Neural progenitor cell (in vitro differentiated cells): ENCODE measurements at regions not wholly inside any gene's neighbourhood (a gene's known extent, or its start where the extent isn't known, plus 50 kb on each side); places are given as distances from the start of the nearest gene placed in this dataset.

Experiments
- DNase-seq: peaks from one replicate; pipeline ENCODE4 v3.0.0-alpha.2; 2016; ENCODE audit warnings: low spot score
- H2AFZ ChIP-seq: fragments of 200-600 bp; sonication (generic); replicated peaks from 2 replicates; pipeline ENCODE4 v1.6.1; 2016; ENCODE audit warnings: antibody characterized with exemption
- H3F3A ChIP-seq: fragments of 200-600 bp; sonication (generic); 2 replicates; pipeline ENCODE4 v1.6.1; 2016; ENCODE audit warnings: antibody characterized with exemption, low read depth
- H3K27ac ChIP-seq: fragments of 200-600 bp; sonication (generic); 2 replicates; pipeline ENCODE4 v1.5.1; 2016; ENCODE audit warnings: mild to moderate bottlenecking
- H3K27me3 ChIP-seq: fragments of 200-600 bp; sonication (generic); 2 replicates; pipeline ENCODE4 v1.6.1; 2016; ENCODE audit warnings: mild to moderate bottlenecking, moderate library complexity
- H3K36me3 ChIP-seq: fragments of 200-600 bp; sonication (generic); 2 replicates; pipeline ENCODE4 v1.5.1; 2016
- H3K4me1 ChIP-seq: fragments of 200-600 bp; sonication (generic); 2 replicates; pipeline ENCODE4 v1.6.1; 2016; ENCODE audit warnings: mixed run types
- H3K4me2 ChIP-seq: fragments of 200-600 bp; sonication (generic); 2 replicates; pipeline ENCODE4 v1.6.1; 2016
- H3K4me3 ChIP-seq: fragments of 200-600 bp; sonication (generic); 2 replicates; pipeline ENCODE4 v1.5.1; 2016
- H3K79me2 ChIP-seq: fragments of 200-600 bp; sonication (generic); 2 replicates; pipeline ENCODE4 v1.6.1; 2016; ENCODE audit warnings: low read depth
- H3K9ac ChIP-seq: fragments of 200-600 bp; sonication (generic); 2 replicates; pipeline ENCODE4 v1.6.1; 2016
- H3K9me3 ChIP-seq: fragments of 200-600 bp; sonication (generic); 2 replicates; pipeline ENCODE4 v1.5.1; 2016; ENCODE audit warnings: low read depth
- H4K20me1 ChIP-seq: fragments of 200-600 bp; sonication (generic); 2 replicates; pipeline ENCODE4 v1.6.1; 2016; ENCODE audit warnings: low read depth
- H3K27ac Mint-ChIP-seq: 3 replicates; pipeline ENCODE4 v1.8.0; 2021; ENCODE audit warnings: mixed read lengths
- H3K27me3 Mint-ChIP-seq: 2 replicates; pipeline ENCODE4 v1.8.0; 2022; ENCODE audit warnings: low read depth, mild to moderate bottlenecking, inconsistent platforms, moderate library complexity, mixed read lengths; ENCODE audit not compliant: insufficient read depth
- H3K36me3 Mint-ChIP-seq: 3 replicates; pipeline ENCODE4 v1.8.0; 2021; ENCODE audit warnings: mixed read lengths
- H3K4me1 Mint-ChIP-seq: 3 replicates; pipeline ENCODE4 v1.8.0; 2021; ENCODE audit warnings: mixed read lengths
- H3K4me3 Mint-ChIP-seq: 3 replicates; pipeline ENCODE4 v1.8.0; 2021; ENCODE audit warnings: mild to moderate bottlenecking, moderate library complexity, mixed read lengths
- H3K9me3 Mint-ChIP-seq: 3 replicates; pipeline ENCODE4 v1.8.0; 2020; ENCODE audit warnings: mixed read lengths
- EZH2 ChIP-seq: fragments of 200-600 bp; sonication (generic); IDR thresholded peaks from 2 replicates; pipeline ENCODE4 v1.6.1; 2017; ENCODE audit warnings: antibody characterized with exemption, mild to moderate bottlenecking, moderate library complexity
- EZH2phosphoT487 ChIP-seq: fragments of 200-600 bp; sonication (generic); IDR thresholded peaks from 2 replicates; pipeline ENCODE4 v1.6.1; 2017; ENCODE audit warnings: antibody characterized with exemption
- TF ChIP-seq, protein P1 (sequence below): fragments of 200-600 bp; sonication (generic); IDR thresholded peaks from 2 replicates; pipeline ENCODE4 v1.5.1; 2017; ENCODE audit warnings: antibody characterized with exemption, mild to moderate bottlenecking

DNA sequence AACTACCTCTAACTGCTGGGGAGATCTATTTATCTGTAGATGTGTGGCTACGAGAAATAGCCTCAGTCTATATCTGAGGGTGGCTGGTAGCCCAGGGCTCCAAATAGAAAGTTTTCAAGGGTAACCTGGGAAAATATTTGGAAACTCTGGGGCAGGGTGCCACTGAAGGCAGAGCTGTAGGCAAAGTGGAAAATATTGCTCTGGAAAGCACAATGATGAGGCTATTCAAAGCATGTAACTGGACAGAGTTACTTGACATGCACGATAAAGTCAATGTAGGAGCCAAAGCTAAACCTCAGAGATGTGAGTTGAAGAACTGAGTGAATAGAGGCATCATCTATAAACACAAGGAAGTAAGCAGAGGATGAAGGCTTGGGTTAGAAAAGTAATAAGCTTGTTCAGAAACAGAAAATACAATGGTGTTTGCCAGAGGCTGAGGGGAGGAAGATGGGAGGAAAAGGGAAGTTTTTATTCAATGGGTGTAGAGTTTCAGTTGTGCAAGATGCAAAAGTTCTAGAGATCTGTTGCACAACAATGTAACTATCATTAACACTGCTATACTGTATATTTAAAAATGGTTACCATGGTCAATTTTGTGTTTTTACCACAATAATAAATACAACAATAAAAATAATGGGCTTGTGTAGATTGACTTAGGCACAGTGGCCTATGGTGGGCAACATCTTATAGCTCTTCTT is 171.6 kb downstream of the MBD2 start:
- H3K36me3 Mint-ChIP-seq: no peaks in the 10 kb centered on the region
- H3K4me1 Mint-ChIP-seq: no peaks in the 10 kb centered on the region
- H3K27me3 Mint-ChIP-seq: no peaks in the 10 kb centered on the region
- no peaks in the 10 kb centered on the region for H3K4me1 ChIP-seq
- no peak for DNase-seq
- H3F3A ChIP-seq: no peaks in the 10 kb centered on the region
- H3K9me3 ChIP-seq: no peaks in the 10 kb centered on the region
- no peak overlapping the region for H2AFZ ChIP-seq
- no peak overlapping the region for H3K27ac ChIP-seq
- H3K4me2 ChIP-seq: no peak overlapping the region
- TF ChIP-seq EZH2: no peak
- TF ChIP-seq, protein P1, sequence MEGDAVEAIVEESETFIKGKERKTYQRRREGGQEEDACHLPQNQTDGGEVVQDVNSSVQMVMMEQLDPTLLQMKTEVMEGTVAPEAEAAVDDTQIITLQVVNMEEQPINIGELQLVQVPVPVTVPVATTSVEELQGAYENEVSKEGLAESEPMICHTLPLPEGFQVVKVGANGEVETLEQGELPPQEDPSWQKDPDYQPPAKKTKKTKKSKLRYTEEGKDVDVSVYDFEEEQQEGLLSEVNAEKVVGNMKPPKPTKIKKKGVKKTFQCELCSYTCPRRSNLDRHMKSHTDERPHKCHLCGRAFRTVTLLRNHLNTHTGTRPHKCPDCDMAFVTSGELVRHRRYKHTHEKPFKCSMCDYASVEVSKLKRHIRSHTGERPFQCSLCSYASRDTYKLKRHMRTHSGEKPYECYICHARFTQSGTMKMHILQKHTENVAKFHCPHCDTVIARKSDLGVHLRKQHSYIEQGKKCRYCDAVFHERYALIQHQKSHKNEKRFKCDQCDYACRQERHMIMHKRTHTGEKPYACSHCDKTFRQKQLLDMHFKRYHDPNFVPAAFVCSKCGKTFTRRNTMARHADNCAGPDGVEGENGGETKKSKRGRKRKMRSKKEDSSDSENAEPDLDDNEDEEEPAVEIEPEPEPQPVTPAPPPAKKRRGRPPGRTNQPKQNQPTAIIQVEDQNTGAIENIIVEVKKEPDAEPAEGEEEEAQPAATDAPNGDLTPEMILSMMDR: no peak
- TF ChIP-seq EZH2phosphoT487: no peak
- no peak overlapping the region for H3K4me3 ChIP-seq
- no peaks in the 10 kb centered on the region for H3K79me2 ChIP-seq
- H3K9ac ChIP-seq: no peak overlapping the region
- H3K4me3 Mint-ChIP-seq: no peak overlapping the region
- no peaks in the 10 kb centered on the region for H3K27me3 ChIP-seq
- H3K9me3 Mint-ChIP-seq: no peaks in the 10 kb centered on the region
- H3K27ac Mint-ChIP-seq: no peak overlapping the region
- H3K36me3 ChIP-seq: no peaks in the 10 kb centered on the region
- no peaks in the 10 kb centered on the region for H4K20me1 ChIP-seq

DNA sequence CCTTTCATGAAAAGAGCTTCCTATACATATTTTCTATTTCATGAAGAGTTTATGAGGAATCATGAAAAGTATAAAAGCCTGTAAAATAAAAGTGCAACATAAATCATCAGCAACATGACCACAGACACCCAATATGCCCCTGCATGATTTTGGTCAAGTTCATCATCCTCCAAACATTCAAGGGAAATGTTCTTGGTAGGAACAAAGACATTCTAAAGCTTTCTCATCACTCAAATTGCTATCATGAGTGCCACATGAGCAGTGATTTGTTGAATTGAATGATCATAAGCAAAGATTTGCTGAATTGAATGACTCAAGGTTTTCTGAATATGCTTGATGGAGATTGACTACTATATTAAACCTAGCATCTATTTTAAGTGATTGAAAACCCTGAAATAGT is 172.2 kb downstream of the MBD2 start:
- Mint-ChIP-seq H3K27me3 (no peaks in the 10 kb centered on the region), H3K9me3 (no peaks in the 10 kb centered on the region), H3K36me3 (no peaks in the 10 kb centered on the region), H3K4me1 (no peaks in the 10 kb centered on the region), H3K27ac (no peak overlapping the region), H3K4me3 (no peak overlapping the region)
- TF ChIP-seq, protein P1: no peak
- TF ChIP-seq EZH2phosphoT487 (no peak), EZH2 (no peak)
- Histone ChIP-seq H2AFZ (no peak overlapping the region), H3K27me3 (no peaks in the 10 kb centered on the region), H3K36me3 (no peaks in the 10 kb centered on the region), H3K4me3 (no peak overlapping the region), H3K4me1 (no peaks in the 10 kb centered on the region), H3F3A (no peaks in the 10 kb centered on the region), H3K27ac (no peak overlapping the region), H3K9ac (no peak overlapping the region), H4K20me1 (no peaks in the 10 kb centered on the region), H3K79me2 (no peaks in the 10 kb centered on the region), H3K4me2 (no peak overlapping the region), H3K9me3 (no peaks in the 10 kb centered on the region)
- no peak for DNase-seq

DNA sequence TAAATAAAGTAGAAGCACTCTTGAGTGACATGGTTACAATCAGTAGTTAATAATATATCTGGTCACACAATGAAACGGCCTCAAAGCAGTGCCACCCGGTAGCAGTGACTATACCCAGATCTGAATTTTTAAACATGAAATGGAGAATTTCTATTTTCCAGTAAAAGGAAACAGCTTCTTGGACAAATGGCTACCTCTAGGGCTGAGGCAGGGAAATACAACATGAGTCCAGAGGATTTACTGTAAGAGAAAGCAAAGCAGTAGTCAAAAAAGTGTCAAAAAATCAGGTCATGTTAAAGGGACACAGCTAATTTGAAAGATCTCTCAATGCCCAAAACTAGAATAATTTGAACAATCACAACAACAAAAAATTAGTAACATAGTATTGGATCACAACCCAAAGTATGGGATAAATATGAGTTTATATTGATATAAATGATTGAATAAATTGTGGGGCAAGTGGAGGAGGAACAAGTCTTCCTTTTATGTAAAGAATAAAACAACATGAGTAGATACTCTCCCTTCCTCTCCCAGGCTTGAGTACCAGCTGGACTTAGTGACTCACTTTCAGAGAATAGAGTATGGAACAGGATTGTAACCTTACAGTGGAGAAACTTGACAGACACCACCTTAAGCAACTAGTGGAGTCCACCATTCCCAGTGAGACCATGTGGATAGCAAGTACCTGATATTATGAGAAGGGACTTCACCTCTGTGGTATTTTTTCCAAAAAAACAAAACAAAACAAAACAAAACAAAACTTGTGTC is 180.8 kb downstream of the MBD2 start:
- Histone ChIP-seq H3K79me2 (no peaks in the 10 kb centered on the region), H3K4me1 (no peaks in the 10 kb centered on the region), H3K36me3 (no peaks in the 10 kb centered on the region), H3K9me3 (no peaks in the 10 kb centered on the region), H3F3A (no peaks in the 10 kb centered on the region), H2AFZ (no peak overlapping the region), H3K27me3 (no peaks in the 10 kb centered on the region), H3K27ac (no peak overlapping the region), H4K20me1 (no peaks in the 10 kb centered on the region), H3K9ac (no peak overlapping the region), H3K4me3 (no peak overlapping the region), H3K4me2 (no peak overlapping the region)
- H3K4me1 Mint-ChIP-seq: no peaks in the 10 kb centered on the region
- DNase-seq: no peak
- no peaks in the 10 kb centered on the region for H3K36me3 Mint-ChIP-seq
- H3K4me3 Mint-ChIP-seq: no peak overlapping the region
- no peak for TF ChIP-seq EZH2
- TF ChIP-seq, protein P1: peak; percentile 18
- no peaks in the 10 kb centered on the region for H3K27me3 Mint-ChIP-seq
- H3K9me3 Mint-ChIP-seq: no peaks in the 10 kb centered on the region
- H3K27ac Mint-ChIP-seq: no peak overlapping the region
